HCT116 (cell line): ENCODE measurements at regions not wholly inside any gene's neighbourhood (a gene's known extent, or its start where the extent isn't known, plus 50 kb on each side); places are given as distances from the start of the nearest gene placed in this dataset.

Experiments
- ATAC-seq: fragments of 200-7000 bp; cut with Tn5 transposase; 2 replicates; pipeline ENCODE4 v1.9.1; 2020; ENCODE audit warnings: mild to moderate bottlenecking, moderate library complexity
- BruUV-seq: library from RNA; stranded (reverse); fragments of 400-500 nt; replicated peaks from 2 replicates; lab custom pipeline; 2021; lab: Mats Ljungman, UMichigan
- CTCF ChIA-PET: fragments of 300-600 bp; sonication (Branson Sonifier 250); formaldehyde crosslinking; loops from one replicate; lab custom pipeline; 2021; ENCODE audit warnings: antibody characterized with exemption; lab: Charles Lee
- POLR2A ChIA-PET: fragments of 300-600, 350-600 bp; sonication (Branson Sonifier 250); formaldehyde crosslinking; loops from one replicate; lab custom pipeline; 2021; ENCODE audit warnings: antibody characterized with exemption; lab: Charles Lee
- RAD21 ChIA-PET, 2 experiments: fragments of 300-600 bp; sonication (Branson Sonifier 250); formaldehyde crosslinking; loops; one replicate each; lab custom pipeline; 2023; ENCODE audit warnings: low total read pairs in 2 of 2; ENCODE audit not compliant: uncharacterized antibody in 2 of 2, unreplicated experiment in 2 of 2, low non-redundant PET in 1 of 2; lab: Charles Lee
- DNase-seq: peaks from one replicate; pipeline ENCODE4 v3.0.0-alpha.2; 2010; ENCODE audit warnings: low read depth, low spot score
- H2AFZ ChIP-seq: fragments of 200-600 bp; shearing (Covaris generic), sonication (generic); 2 replicates; pipeline ENCODE4 v1.6.1; 2017; ENCODE audit warnings: low read depth, mixed run types, mixed read lengths, antibody characterized with exemption, low read length; ENCODE audit not compliant: poor library complexity, severe bottlenecking
- H3K27ac ChIP-seq: 2 replicates; pipeline ENCODE4 v1.5.1; 2012; ENCODE audit warnings: low read depth, low read length
- H3K27me3 ChIP-seq: fragments of 200-600 bp; sonication (generic); 2 replicates; pipeline ENCODE4 v1.6.1; 2016; ENCODE audit warnings: mixed run types, low read length, mixed read lengths; ENCODE audit not compliant: insufficient read depth
- H3K36me3 ChIP-seq, 2 experiments: fragments of 200-500 bp in 1 of 2; fragments of 200-600 bp in 1 of 2; sonication (Bioruptor generic) in 1 of 2; sonication (generic) in 1 of 2; 2 replicates each; pipeline versions ENCODE4 v1.5.1 to v1.6.1; 2014 to 2016; ENCODE audit warnings: low read length in 2 of 2, inconsistent platforms in 1 of 2, mixed read lengths in 1 of 2, mixed run types in 1 of 2; ENCODE audit not compliant: insufficient read depth in 2 of 2, control insufficient read depth in 1 of 2
- H3K4me1 ChIP-seq, 2 experiments: fragments of 200-600 bp in 1 of 2; sonication (generic) in 1 of 2; 2 replicates each; pipeline versions ENCODE4 v1.5.1 to v1.6.1; 2012 to 2017; ENCODE audit warnings: low read length in 2 of 2, inconsistent platforms in 1 of 2, mild to moderate bottlenecking in 1 of 2, mixed read lengths in 1 of 2, mixed run types in 1 of 2, moderate library complexity in 1 of 2; ENCODE audit not compliant: insufficient read depth in 2 of 2, control insufficient read depth in 1 of 2
- H3K4me2 ChIP-seq: fragments of 200-600 bp; sonication (generic); 2 replicates; pipeline ENCODE4 v1.6.1; 2017; ENCODE audit warnings: mixed run types, low read length, mixed read lengths
- H3K4me3 ChIP-seq, 2 experiments: fragments of 200-600 bp in 1 of 2; sonication (generic) in 1 of 2; replicated peaks in 1 of 2; 2 replicates each; pipeline ENCODE4 v1.5.1; 2011 to 2016; ENCODE audit warnings: low read length in 2 of 2, control low read depth in 1 of 2, low read depth in 1 of 2, mild to moderate bottlenecking in 1 of 2, mixed read lengths in 1 of 2, mixed run types in 1 of 2
- H3K79me2 ChIP-seq: fragments of 200-600 bp; sonication (generic); 2 replicates; pipeline ENCODE4 v1.6.1; 2017; ENCODE audit warnings: mild to moderate bottlenecking, mixed run types, low read length, moderate library complexity, mixed read lengths; ENCODE audit not compliant: insufficient read depth
- H3K9ac ChIP-seq: fragments of 200-600 bp; sonication (generic); 2 replicates; pipeline ENCODE4 v1.6.1; 2016; ENCODE audit warnings: low read length, mixed read lengths
- H3K9me2 ChIP-seq: fragments of 200-600 bp; sonication (generic), shearing (Covaris generic); 2 replicates; pipeline ENCODE4 v1.6.1; 2017; ENCODE audit warnings: mixed run types, mild to moderate bottlenecking, moderate library complexity; ENCODE audit not compliant: insufficient read depth
- H3K9me3 ChIP-seq, 2 experiments: fragments of 200-500 bp in 1 of 2; fragments of 200-600 bp in 1 of 2; sonication (Bioruptor generic) in 1 of 2; sonication (generic) in 1 of 2; 2 replicates each; pipeline ENCODE4 v1.6.1; 2014 to 2017; ENCODE audit warnings: low read length in 2 of 2, mixed read lengths in 2 of 2, inconsistent platforms in 1 of 2, low read depth in 1 of 2, mild to moderate bottlenecking in 1 of 2, mixed run types in 1 of 2, moderate library complexity in 1 of 2; ENCODE audit not compliant: control insufficient read depth in 1 of 2, insufficient read depth in 1 of 2
- H4K20me1 ChIP-seq: fragments of 200-600 bp; sonication (generic), shearing (Covaris generic); 2 replicates; pipeline ENCODE4 v1.6.1; 2017; ENCODE audit warnings: mixed run types, mild to moderate bottlenecking, moderate library complexity; ENCODE audit not compliant: insufficient read depth
- CBX3 ChIP-seq: IDR thresholded peaks from 2 replicates; pipeline ENCODE4 v1.6.1; 2012; ENCODE audit warnings: low read depth
- CTCF ChIP-seq, 3 experiments: fragments of 200-600 bp in 1 of 3; sonication (generic) in 1 of 3; IDR thresholded peaks in 2 of 3; conservative IDR thresholded peaks in 1 of 3; 2 replicates each; pipeline ENCODE4 v1.5.1; 2012 to 2017; ENCODE audit warnings: low read depth in 2 of 3, low read length in 2 of 3, antibody characterized with exemption in 1 of 3, borderline replicate concordance in 1 of 3, control low read depth in 1 of 3, mild to moderate bottlenecking in 1 of 3, mixed read lengths in 1 of 3, mixed run types in 1 of 3, moderate library complexity in 1 of 3; ENCODE audit not compliant: insufficient read depth in 1 of 3
- FOSL1 ChIP-seq: IDR thresholded peaks from 2 replicates; pipeline ENCODE4 v1.6.1; 2012; ENCODE audit warnings: low read depth
- JUND ChIP-seq: IDR thresholded peaks from 2 replicates; pipeline ENCODE4 v1.6.1; 2012
- POLR2AphosphoS5 ChIP-seq: IDR thresholded peaks from 2 replicates; pipeline ENCODE4 v1.6.1; 2011; ENCODE audit warnings: mild to moderate bottlenecking, low read depth, low read length, moderate library complexity
- SRF ChIP-seq: IDR thresholded peaks from 2 replicates; pipeline ENCODE4 v1.6.1; 2012; ENCODE audit warnings: low read depth
- TCF7L2 ChIP-seq: IDR thresholded peaks from 2 replicates; pipeline ENCODE4 v1.7.0; 2011; ENCODE audit warnings: borderline replicate concordance, inconsistent platforms; ENCODE audit not compliant: insufficient read depth, insufficient read length; ENCODE audit errors: extremely low read depth
- intact Hi-C: fragments of 100-400 bp; cut with micrococcal nuclease; formaldehyde crosslinking; loops from 2 replicates; pipeline ENCODE4 v1.10.0; 2022

- TF ChIP-seq TCF7L2, result no peak
- no peak for TF ChIP-seq FOSL1
- TF ChIP-seq JUND, result no peak
- no peak for TF ChIP-seq POLR2AphosphoS5
- TF ChIP-seq CBX3, result no peak
These were observed 184.2 kb downstream of the KCNA5 start (continued) for GRCh38 chr12:5227708-5228373.

GRCh38 chr12:5230156-5230555 lies 186.5 kb downstream of the KCNA5 start:
- Histone ChIP-seq H3K4me3 (no peak overlapping the region), H3K9me2 (no peaks in the 10 kb centered on the region), H3K36me3 (no peaks in the 10 kb centered on the region), H3K9me3 (no peaks in the 10 kb centered on the region), H4K20me1 (no peaks in the 10 kb centered on the region), H3K4me1 (no peaks in the 10 kb centered on the region), H2AFZ (no peak overlapping the region), H3K27ac (no peak overlapping the region), H3K9ac (no peak overlapping the region), H3K79me2 (no peaks in the 10 kb centered on the region), H3K4me2 (no peak overlapping the region), H3K27me3 (no peaks in the 10 kb centered on the region)
- ChIA-PET RAD21 (no interaction called here), CTCF (no interaction called here), POLR2A (no interaction called here)
- intact Hi-C loops, result no loop called here
- ATAC-seq (no peak), DNase-seq (no peak)
- no TSS peak for BruUV-seq
- no peak for TF ChIP-seq POLR2AphosphoS5
- TF ChIP-seq SRF, result no peak
- no peak for TF ChIP-seq FOSL1
- TF ChIP-seq CTCF (IDR thresholded peaks at IDR 0.05 in 2 of 3, conservative IDR thresholded peaks at IDR 0.05 in 1 of 3; ENCODE audit: borderline replicate concordance in 1 of 3, insufficient read depth in 1 of 3, low read depth in 2 of 3, low read length in 2 of 3), result no peak
